Medulla oblongata (tissue), 1 donor: ENCODE measurements at regions not wholly inside any gene's neighbourhood (a gene's known extent, or its start where the extent isn't known, plus 50 kb on each side); places are given as distances from the start of the nearest gene placed in this dataset.
"Not testable (repeated sequence)": the region's sequence is repeated elsewhere in the genome, so short reads cannot be mapped to it uniquely, and the experiment has no call there.

Experiments used
- DNase-seq: peaks from one replicate; pipeline ENCODE4 v3.0.0-alpha.2; 2015; ENCODE audit errors: extremely low spot score

DNA sequence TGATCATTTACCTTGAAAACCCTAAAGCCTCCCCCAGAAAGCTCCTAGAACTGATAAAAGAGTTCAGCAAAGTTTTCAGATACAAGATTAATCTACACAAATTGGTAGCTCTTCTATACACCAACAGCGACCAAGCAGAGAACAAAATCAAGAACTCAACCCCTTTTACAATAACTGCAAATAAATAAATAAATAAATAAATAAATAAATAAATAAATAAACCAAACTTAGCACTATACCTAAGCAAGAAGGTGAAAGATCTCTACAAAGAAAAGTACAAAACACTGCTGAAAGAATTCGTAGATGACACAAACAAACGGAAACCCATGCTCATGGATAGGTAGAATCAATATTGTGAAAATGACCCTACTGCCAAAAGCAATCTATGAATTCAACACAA is 182.0 kb upstream of the RND3 start:
- no peak for DNase-seq

GRCh38 chr2:150667039-150667438 is 179.6 kb upstream of the RND3 start:
- DNase-seq: not testable (repeated sequence)

- DNase-seq: no peak
Observed at GRCh38 chr2:150663143-150663542, 175.7 kb upstream of the RND3 start.

DNA sequence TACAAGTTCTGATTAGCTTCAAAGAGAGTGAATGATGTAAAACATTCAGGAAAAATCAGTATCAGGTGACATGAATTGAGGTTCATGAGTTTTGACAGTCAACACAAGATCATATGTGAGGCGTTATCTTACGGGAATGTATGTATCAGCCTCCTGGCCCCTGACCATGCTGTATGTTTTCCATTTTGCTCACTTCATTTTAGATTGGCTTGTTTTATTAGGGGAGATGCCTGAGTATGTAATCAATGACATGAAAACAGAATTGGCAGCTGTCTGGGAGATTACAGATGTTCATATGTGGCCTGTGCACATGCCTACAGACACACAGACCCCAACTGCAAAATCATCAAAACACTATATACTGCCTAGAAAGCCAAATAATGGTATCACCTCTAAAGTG is 168.5 kb upstream of the RND3 start:
- no peak for DNase-seq

GRCh38 chr2:150653351-150653750 is 165.9 kb upstream of the RND3 start:
- DNase-seq: no peak

DNA sequence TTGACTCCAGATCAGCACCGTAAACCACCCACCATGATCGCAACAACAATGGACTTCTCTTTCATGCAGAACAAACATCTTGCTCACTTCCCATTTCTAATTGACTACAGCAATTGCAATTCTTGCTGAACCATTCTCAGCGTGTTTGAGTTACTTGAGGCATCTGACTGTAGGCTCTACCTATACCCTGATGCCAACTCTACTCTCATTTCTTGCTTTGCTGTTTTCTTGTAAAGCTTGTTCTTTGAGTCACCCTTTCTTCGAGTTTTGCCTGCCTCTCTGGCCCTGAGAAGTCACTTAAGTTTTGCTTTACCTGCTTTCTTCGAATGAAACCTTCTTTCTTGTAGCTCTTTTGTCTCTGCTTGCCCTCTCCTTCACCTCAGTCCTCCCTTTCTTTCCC is 160.5 kb upstream of the RND3 start:
- DNase-seq: no peak

DNA sequence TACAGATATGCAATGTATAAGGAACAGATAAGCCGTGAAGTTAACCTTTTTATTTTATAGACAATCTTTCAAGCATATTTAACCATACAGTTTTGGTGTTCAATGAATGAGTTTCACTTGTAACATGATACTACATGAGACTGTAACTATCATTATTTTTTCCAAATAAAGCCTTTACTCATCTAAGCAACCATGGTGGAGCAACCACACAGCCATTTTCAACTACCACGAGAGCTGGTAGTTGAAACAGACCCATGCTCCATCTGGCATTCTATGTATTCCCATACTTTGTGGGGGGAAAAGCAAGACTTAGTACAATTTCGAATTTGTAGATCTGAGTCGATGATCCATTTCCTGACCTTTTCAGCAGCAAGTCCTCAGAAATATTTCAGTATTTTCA is 159.3 kb upstream of the RND3 start:
- no peak for DNase-seq

GRCh38 chr2:150644298-150645067 is 157.0 kb upstream of the RND3 start:
- no peak for DNase-seq

GRCh38 chr2:150643114-150643725 is 155.8 kb upstream of the RND3 start:
- no peak for DNase-seq

DNA sequence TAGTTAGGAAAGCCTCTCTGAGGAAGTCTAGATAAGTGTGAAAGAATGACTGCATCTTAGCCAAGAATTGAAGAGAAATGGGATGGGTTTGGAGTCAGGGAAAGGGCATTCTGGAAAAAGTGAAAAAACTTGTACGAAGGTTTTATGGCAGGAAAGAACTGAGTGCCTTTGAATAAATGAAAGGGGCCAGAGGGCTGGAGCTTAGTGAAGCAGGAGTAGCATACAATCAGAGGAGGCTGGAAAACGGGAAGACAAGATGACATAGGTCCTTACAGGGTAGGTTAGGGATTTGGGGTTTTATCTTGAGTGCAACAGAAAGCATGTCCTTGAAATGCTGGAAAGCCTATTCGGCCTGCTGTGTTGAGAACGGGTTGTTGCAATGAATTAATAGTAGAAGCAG is 152.6 kb upstream of the RND3 start:
- no peak for DNase-seq

- DNase-seq: no peak
Observed at GRCh38 chr2:150639383-150639782, 151.9 kb upstream of the RND3 start.

DNA sequence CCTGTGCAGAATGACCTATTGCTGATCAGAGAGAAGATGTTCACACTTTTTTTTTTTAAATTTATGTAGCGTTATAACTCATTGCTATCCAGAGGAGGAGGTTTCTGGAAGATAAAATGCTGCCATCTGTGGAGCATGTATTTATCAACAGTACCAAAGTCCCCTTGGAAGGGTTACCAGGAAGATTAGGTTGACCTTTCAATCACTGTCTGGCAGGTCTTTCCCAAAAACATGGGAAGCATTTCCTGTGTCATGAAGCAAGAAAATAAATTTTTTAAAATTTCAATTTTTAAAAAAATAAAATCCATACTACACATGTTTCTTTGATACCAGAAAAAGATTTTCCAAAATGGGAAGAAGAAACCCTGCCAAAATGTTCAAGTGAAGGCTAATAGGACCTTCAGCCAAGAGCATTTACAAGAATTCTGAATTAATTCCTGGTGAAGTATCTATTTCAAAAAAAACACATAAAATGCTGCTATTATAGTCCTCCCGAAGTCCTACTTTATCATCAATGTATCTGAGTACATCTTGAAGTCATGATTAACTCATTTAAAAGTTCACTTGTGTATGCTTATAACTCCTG is 143.9 kb upstream of the RND3 start:
- DNase-seq: no peak

GRCh38 chr2:150630587-150631235 is 143.2 kb upstream of the RND3 start:
- DNase-seq: peak; percentile 74

DNA sequence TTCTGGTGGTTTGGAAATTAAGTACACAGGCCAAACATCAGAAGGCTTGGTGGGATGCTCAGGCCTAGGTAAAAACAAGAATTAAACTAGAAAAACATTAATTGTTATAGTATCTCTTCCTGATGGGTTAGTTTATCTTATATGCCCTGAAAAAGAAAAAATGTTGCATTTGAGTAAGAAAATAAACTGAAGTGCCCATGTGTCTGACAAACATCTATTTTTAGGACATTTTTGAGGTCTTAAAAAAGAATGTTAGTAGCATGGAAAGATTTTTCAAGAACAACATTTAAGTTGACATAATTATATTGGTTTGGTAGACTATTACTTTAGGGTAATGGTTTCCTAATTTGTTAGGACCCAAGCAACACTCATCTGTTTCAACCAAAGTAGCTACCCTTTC is 140.1 kb upstream of the RND3 start:
- DNase-seq: no peak

GRCh38 chr2:150626934-150627411 is 139.5 kb upstream of the RND3 start:
- DNase-seq: no peak

GRCh38 chr2:150625741-150626140 is 138.3 kb upstream of the RND3 start:
- no peak for DNase-seq

DNA sequence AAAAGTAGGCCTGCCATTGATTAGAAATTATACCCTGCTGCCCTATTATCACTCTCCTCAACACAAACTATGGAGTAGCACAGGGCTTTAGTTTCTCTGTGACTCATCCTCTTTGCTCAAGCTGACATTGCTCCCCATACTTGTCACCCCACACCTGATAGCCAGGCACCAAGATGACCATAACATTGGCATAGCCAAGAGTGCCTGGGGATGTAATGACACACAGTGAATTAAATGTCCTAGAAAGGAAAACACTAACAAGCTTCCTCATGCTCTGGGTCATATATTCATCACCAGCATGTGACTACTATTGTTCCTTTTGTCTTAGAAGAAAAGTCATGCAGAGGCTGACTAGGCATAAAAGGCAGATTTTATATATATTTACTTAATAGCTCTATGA is 137.8 kb upstream of the RND3 start:
- no peak for DNase-seq

DNA sequence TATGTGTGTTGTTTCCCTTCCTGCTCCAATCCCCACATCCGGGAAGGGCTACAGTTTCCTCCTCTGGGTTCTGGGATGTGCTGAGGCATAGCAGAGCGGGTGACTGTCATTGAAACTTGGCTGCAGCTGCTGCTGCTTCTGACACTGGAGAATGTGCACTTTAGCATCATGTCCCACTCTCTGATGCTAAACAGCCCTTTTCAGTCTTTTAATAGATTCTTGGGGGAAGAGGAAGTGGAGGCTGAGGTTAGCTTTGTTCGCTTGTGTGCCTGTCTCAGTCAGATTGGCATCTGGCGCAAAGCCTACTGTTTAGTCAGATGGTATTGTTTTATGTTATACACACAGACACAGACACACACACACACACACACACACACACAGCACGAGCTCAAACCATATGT is 136.5 kb upstream of the RND3 start:
- DNase-seq: no peak

DNA sequence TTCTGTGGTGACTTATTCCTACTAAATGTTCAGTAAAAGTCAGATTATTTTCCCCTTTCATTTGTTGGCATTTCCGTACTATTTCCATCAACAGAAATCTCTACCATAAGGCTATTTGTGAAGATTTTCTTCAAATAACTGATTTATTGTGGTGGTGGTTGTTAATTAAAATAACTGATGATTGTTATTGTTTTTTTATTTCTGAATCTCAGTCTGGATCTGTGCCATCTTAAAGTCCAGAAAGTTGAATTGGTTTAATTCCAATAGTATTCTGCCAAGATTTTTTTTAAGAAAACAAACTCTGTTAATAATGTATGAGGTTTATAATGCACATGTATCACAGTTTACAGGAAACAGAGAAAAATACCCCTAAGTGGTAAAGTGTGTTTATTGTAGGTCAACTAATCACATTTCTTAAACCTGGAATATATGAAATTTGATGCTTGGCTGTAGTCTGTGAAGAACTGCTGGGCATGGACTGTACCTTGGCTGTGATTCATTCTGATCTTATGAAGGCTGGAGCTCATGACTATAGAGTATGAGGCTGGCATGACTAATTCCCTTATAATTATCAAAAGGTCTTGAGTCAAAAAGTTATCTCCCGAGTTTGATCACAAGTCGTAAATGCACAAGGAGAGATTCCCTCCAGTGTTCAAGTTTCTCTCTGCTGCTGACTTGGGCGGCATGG is 134.2 kb upstream of the RND3 start:
- no peak for DNase-seq

DNA sequence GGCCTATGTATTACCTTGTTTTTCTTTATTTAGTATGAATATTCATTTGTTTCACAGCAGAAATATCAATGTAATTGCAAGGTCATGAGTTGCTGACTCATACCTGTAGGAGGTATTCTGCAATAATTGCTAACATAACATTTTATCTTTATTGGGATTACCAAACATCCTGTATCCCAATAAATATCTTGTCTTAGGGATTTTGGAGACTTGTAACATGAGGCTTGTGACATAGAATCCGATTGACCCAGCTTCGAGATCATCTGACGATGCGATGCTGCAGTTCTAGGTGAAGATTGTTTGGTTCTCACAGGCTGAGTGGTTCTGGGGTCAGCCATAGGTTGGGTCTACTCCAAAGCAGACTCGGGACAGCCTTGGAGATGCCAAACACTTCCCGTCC is 133.4 kb upstream of the RND3 start:
- DNase-seq: no peak

DNA sequence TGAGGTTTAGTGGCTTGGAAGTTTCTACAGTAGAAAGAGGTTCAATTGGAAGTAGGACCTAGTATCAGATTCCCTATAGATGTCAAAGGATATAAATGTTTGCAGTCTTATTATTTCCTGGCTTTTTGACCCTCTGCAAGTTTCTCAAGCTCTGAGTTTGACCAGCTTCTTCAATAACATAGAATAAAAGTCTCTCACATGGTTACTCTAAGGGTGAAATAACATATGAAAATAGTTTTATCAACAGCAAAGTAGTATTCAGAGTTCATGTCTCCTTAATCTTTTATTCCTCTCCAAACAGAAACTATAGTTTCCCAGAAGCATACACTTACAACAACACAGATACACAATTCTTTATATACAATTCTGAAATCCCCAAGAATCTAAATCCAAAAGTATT is 132.9 kb upstream of the RND3 start:
- DNase-seq: no peak
